HCT116 (cell line): ENCODE measurements at regions not wholly inside any gene's neighbourhood (a gene's known extent, or its start where the extent isn't known, plus 50 kb on each side); places are given as distances from the start of the nearest gene placed in this dataset.

Experiments used
- ELF1 ChIP-seq: IDR thresholded peaks from 2 replicates; pipeline ENCODE4 v1.6.1; 2012; ENCODE audit warnings: low read depth, borderline replicate concordance
- EZH2 ChIP-seq: fragments of 200-600 bp; sonication (generic); IDR thresholded peaks from 2 replicates; pipeline ENCODE4 v1.6.1; 2017; ENCODE audit warnings: antibody characterized with exemption, mixed run types
- POLR2AphosphoS5 ChIP-seq: IDR thresholded peaks from 2 replicates; pipeline ENCODE4 v1.6.1; 2011; ENCODE audit warnings: mild to moderate bottlenecking, low read depth, low read length, moderate library complexity
- RAD21 ChIP-seq: IDR thresholded peaks from 2 replicates; pipeline ENCODE4 v1.6.1; 2012; ENCODE audit warnings: low read depth, mild to moderate bottlenecking
- ZNF274 ChIP-seq: fragments of 200-500 bp; sonication (Bioruptor generic); IDR thresholded peaks from 2 replicates; pipeline ENCODE4 v1.6.1; 2014; ENCODE audit warnings: mild to moderate bottlenecking, low read depth, low read length, inconsistent platforms
- TF ChIP-seq, protein P1 (sequence below), 3 experiments: fragments of 200-600 bp in 1 of 3; sonication (generic) in 1 of 3; IDR thresholded peaks in 2 of 3; conservative IDR thresholded peaks in 1 of 3; 2 replicates each; pipeline ENCODE4 v1.5.1; 2012 to 2017; ENCODE audit warnings: low read depth in 2 of 3, low read length in 2 of 3, antibody characterized with exemption in 1 of 3, borderline replicate concordance in 1 of 3, control low read depth in 1 of 3, mild to moderate bottlenecking in 1 of 3, mixed read lengths in 1 of 3, mixed run types in 1 of 3, moderate library complexity in 1 of 3; ENCODE audit not compliant: insufficient read depth in 1 of 3

DNA sequence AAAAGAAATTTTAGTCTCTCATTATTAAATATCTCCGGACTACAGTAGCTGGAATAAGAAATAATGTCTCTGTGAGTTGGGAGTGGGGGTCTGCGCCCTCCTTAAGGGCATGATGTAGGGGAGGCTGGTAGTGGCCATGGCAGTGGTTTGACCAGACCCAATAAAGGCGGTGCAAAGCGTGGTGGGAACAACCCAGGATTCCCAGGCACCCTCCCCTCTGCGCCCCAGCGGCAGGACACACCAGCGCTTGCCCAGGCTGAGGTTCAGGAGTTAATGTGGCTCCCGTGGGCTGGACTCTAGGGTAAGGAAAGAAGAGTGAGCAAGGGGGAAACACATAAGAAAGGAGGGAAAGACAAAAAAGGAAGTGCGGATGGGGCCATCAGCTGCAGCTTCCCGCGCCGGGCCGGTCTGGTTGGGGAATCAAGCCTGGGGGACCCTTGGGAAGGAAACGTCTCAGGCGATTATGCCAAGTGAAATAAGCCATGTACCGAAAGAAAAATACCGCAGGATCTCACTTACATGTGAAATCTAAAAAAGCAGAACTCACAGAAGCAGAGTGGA lies 157.5 kb upstream of the SMIM31 start:
- TF ChIP-seq EZH2 = no peak
- no peak for TF ChIP-seq ZNF274
- TF ChIP-seq, protein P1, sequence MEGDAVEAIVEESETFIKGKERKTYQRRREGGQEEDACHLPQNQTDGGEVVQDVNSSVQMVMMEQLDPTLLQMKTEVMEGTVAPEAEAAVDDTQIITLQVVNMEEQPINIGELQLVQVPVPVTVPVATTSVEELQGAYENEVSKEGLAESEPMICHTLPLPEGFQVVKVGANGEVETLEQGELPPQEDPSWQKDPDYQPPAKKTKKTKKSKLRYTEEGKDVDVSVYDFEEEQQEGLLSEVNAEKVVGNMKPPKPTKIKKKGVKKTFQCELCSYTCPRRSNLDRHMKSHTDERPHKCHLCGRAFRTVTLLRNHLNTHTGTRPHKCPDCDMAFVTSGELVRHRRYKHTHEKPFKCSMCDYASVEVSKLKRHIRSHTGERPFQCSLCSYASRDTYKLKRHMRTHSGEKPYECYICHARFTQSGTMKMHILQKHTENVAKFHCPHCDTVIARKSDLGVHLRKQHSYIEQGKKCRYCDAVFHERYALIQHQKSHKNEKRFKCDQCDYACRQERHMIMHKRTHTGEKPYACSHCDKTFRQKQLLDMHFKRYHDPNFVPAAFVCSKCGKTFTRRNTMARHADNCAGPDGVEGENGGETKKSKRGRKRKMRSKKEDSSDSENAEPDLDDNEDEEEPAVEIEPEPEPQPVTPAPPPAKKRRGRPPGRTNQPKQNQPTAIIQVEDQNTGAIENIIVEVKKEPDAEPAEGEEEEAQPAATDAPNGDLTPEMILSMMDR (IDR thresholded peaks at IDR 0.05 in 2 of 3, conservative IDR thresholded peaks at IDR 0.05 in 1 of 3; ENCODE audit: borderline replicate concordance in 1 of 3, insufficient read depth in 1 of 3, low read depth in 2 of 3, low read length in 2 of 3) = no peak
- no peak for TF ChIP-seq RAD21
- no peak for TF ChIP-seq ELF1
- TF ChIP-seq POLR2AphosphoS5 = no peak
